ENCODE measurements at regions not wholly inside any gene's neighbourhood (a gene's known extent, or its start where the extent isn't known, plus 50 kb on each side); places are given as distances from the start of the nearest gene placed in this dataset.

DNA sequence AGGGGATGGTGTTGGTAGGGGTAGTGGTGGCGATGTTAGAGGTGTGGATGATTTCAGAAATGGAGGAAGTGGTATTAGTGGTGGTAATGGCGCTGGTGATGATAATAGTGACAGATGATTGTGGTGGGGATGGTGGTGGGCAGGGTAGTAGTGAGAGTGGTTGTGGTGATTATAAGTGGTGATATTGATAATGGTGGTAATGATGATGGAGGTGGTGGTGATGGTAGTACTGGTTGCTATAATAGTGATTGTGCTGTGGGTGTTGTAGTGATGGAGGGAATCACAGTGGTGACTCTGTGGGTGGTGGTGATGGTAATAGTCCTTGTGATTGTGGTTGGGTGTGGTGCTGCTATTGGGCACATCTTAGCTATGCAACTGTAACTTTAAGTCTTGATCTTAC, 61.6 kb upstream of the TBX20 start:
- no peaks in the 10 kb centered on the region for H3K36me3 ChIP-seq (ENCODE audit: control insufficient read depth in 2 of 2, extremely low read depth in 1 of 2, insufficient read depth in 2 of 2, low read length in 2 of 2)
- DNase-seq (ENCODE audit: low read depth, low spot score) (no peak), FAIRE-seq (no peak)
- intact Hi-C loops (cut with micrococcal nuclease) = no loop called here
- no TSS peak for BruUV-seq (replicated peaks)
- dilution Hi-C loops (cut with MboI; ENCODE audit: extremely low pct_ligation_motif_present, low sequenced_read_pairs) = no loop called here
- no peaks in the 10 kb centered on the region for H3K27me3 ChIP-seq (ENCODE audit: control insufficient read depth in 2 of 2, insufficient read depth in 2 of 2, low read length in 2 of 2)
- ChIA-PET CTCF (no interaction called here), POLR2A (no interaction called here)
- H3K9me1 ChIP-seq (replicated peaks; ENCODE audit: control insufficient read depth, extremely low read depth, insufficient read depth, low read length) = no peaks in the 10 kb centered on the region
- no peaks in the 10 kb centered on the region for H3K79me2 ChIP-seq (ENCODE audit: control insufficient read depth, insufficient read depth, low read length)
- no peak overlapping the region for H3K9ac ChIP-seq (replicated peaks; ENCODE audit: extremely low read depth, insufficient read depth, low read length)
- H2AFZ ChIP-seq (ENCODE audit: low read depth, low read length) = no peak overlapping the region
- H3K4me3 ChIP-seq (replicated peaks in 1 of 3; ENCODE audit: insufficient read depth in 1 of 3, low read depth in 1 of 3, low read length in 3 of 3) = no peak overlapping the region
- no peaks in the 10 kb centered on the region for H4K20me1 ChIP-seq (replicated peaks; ENCODE audit: control insufficient read depth, extremely low read depth, insufficient read depth, low read length)
- H3K4me1 ChIP-seq (ENCODE audit: control insufficient read depth, extremely low read depth, insufficient read depth, low read length) = no peaks in the 10 kb centered on the region
- H3K4me2 ChIP-seq (ENCODE audit: insufficient read depth, low read length) = no peak overlapping the region
- no peak overlapping the region for H3K27ac ChIP-seq (ENCODE audit: insufficient read depth, low read depth, low read length)
- no peaks in the 10 kb centered on the region for H3K9me3 ChIP-seq (replicated peaks; ENCODE audit: control insufficient read depth, insufficient read depth, low read length)
- TF ChIP-seq GATA2 (IDR thresholded peaks at IDR 0.05; ENCODE audit: insufficient read depth, insufficient read length, low read depth, low read length) = no peak
- no peak for TF ChIP-seq MAX (IDR thresholded peaks at IDR 0.05; ENCODE audit: insufficient read depth, insufficient read length)
- no peak for TF ChIP-seq CTCF (IDR thresholded peaks at IDR 0.05; ENCODE audit: extremely low read depth in 1 of 2, insufficient read depth in 1 of 2, low read depth in 1 of 2, low read length in 2 of 2)
- no peak for TF ChIP-seq JUN (IDR thresholded peaks at IDR 0.05; ENCODE audit: borderline replicate concordance, insufficient read depth, insufficient read length, low read depth)
- TF ChIP-seq MYC (IDR thresholded peaks at IDR 0.05; ENCODE audit: low read depth, low read length) = no peak
- no peak for TF ChIP-seq POLR2AphosphoS5 (IDR thresholded peaks at IDR 0.05; ENCODE audit: insufficient read depth, low read depth, low read length)
- no peak for TF ChIP-seq EZH2 (IDR thresholded peaks at IDR 0.05; ENCODE audit: borderline replicate concordance, low read depth, low read length, severe bottlenecking)
- no peak for TF ChIP-seq POLR2A (IDR thresholded peaks at IDR 0.05; ENCODE audit: low read depth, low read length)
- no peak for TF ChIP-seq FOS (IDR thresholded peaks at IDR 0.05; ENCODE audit: borderline replicate concordance, insufficient read depth, low read length)
